ENCODE measurements at regions not wholly inside any gene's neighbourhood (a gene's known extent, or its start where the extent isn't known, plus 50 kb on each side); places are given as distances from the start of the nearest gene placed in this dataset.
A peak's percentile ranks its signal among the peaks of the same experiment; 100 is the strongest.

DNA sequence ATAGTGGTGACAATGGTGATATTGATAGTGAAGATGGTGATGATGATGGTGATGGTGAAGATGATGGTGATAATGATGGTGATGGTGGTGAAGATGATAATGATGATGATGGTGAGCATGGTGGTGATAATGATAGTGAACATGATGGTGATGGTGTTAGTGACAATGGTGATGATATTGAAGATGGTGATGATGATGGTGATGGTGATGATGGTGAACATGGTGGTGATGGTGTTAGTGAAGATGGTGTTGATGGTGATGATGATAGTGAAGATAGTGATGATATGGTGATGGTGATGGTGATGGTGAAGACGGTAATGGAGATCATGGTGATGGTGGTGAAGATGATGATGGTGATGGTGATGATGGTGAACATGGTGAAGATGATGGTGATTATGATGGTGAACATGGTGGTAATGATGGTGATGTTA lies 259.2 kb downstream of the MATN1 start:
- no peak overlapping the region for H3K27ac ChIP-seq (ENCODE audit: control insufficient read depth, insufficient read depth)
- POLR2A ChIA-PET = no interaction called here
- no peaks in the 10 kb centered on the region for H3K9me3 ChIP-seq (replicated peaks; ENCODE audit: control insufficient read depth, insufficient read depth, low read length)
- no peak overlapping the region for H2AFZ ChIP-seq (ENCODE audit: control insufficient read depth, low read depth, low read length)
- peak; percentile 27 for FAIRE-seq
- 90% methylated on average over 1 of the region's 1 CpG for WGBS (ENCODE audit: insufficient coverage, insufficient replicate concordance, low lambda C conversion rate, missing lambda C conversion rate)
- no peak overlapping the region for H3K9ac ChIP-seq (ENCODE audit: control insufficient read depth, insufficient read depth, low read length)
- no peaks in the 10 kb centered on the region; the same call in 1 of the 2 replicates for H4K20me1 ChIP-seq (ENCODE audit: control insufficient read depth, insufficient read depth)
- BruUV-seq (replicated peaks) = no TSS peak
- no peaks in the 10 kb centered on the region; a peak in 1 of 4 replicates for H3K27me3 ChIP-seq (replicated peaks in 1 of 2; ENCODE audit: control insufficient read depth in 2 of 2, insufficient read depth in 2 of 2, low read length in 1 of 2)
- H3K79me2 ChIP-seq (ENCODE audit: control insufficient read depth, insufficient read depth, low read length) = no peaks in the 10 kb centered on the region
- RAD21 ChIA-PET (ENCODE audit: unreplicated experiment) = no interaction called here
- H3K36me3 ChIP-seq (ENCODE audit: control insufficient read depth in 2 of 2, insufficient read depth in 2 of 2, low read length in 1 of 2) = no peaks in the 10 kb centered on the region
- in situ Hi-C loops (cut with MboI) = no loop called here
- no peak overlapping the region for H3K4me3 ChIP-seq
- CTCF ChIA-PET = no interaction called here
- SMC1A ChIA-PET (ENCODE audit: uncharacterized antibody, unreplicated experiment) = no interaction called here
- DNase-seq (ENCODE audit: low read depth, low spot score) = no peak
- TF ChIP-seq CREM (IDR thresholded peaks at IDR 0.05; ENCODE audit: low read depth) (no peak), MYB (IDR thresholded peaks at IDR 0.05; ENCODE audit: borderline replicate concordance, low read depth, low read length) (no peak), SIN3A (IDR thresholded peaks at IDR 0.05; ENCODE audit: low read depth, low read length) (no peak), MXI1 (IDR thresholded peaks at IDR 0.05; ENCODE audit: low read depth, low read length) (no peak)
- TF ChIP-seq, protein P1, sequence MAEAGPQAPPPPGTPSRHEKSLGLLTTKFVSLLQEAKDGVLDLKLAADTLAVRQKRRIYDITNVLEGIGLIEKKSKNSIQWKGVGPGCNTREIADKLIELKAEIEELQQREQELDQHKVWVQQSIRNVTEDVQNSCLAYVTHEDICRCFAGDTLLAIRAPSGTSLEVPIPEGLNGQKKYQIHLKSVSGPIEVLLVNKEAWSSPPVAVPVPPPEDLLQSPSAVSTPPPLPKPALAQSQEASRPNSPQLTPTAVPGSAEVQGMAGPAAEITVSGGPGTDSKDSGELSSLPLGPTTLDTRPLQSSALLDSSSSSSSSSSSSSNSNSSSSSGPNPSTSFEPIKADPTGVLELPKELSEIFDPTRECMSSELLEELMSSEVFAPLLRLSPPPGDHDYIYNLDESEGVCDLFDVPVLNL (IDR thresholded peaks at IDR 0.05; ENCODE audit: low read depth, low read length) = no peak
- H3K4me2 ChIP-seq (ENCODE audit: control insufficient read depth, insufficient read depth) = no peak overlapping the region
- no peak for ATAC-seq
- intact Hi-C loops (cut with micrococcal nuclease; ENCODE audit: unreplicated experiment) = no loop called here
- no peaks in the 10 kb centered on the region for H3K4me1 ChIP-seq (ENCODE audit: control insufficient read depth, insufficient read depth, low read length)

DNA sequence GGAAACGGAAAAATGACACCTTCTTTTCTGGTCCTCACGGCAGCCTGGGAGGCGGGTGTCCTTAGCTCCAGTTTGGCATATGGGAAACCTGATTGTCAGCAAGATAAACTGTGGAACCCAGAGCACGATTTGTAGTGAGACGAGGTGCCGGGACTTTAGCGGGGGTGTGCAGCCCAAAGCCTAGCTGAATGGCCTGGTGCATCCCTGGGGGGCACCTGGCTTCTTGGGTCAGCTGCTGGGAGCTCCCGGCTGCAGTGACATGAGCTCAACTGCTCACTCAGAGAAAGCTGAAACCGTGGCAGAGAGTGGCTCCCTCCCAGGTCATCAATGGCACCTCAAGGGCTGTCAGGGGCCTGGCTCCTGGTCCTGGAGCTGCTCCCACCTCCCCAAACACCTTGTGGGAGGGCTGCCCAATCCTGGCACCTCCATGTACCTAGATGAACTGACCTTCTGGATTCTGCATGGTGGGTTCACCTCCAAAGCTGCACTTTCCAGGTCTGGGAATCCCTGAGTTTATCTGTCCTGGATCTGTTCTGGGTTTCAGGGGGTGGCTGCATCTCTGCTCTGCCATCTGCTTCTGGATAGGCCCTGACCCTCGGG lies 260.5 kb downstream of the MATN1 start:
- FAIRE-seq (no peak), DNase-seq (ENCODE audit: low read depth, low spot score) (no peak), ATAC-seq (no peak)
- Histone ChIP-seq H3K79me2 (ENCODE audit: control insufficient read depth, insufficient read depth, low read length) (no peaks in the 10 kb centered on the region), H3K27ac (ENCODE audit: control insufficient read depth, insufficient read depth) (no peak overlapping the region), H2AFZ (ENCODE audit: control insufficient read depth, low read depth, low read length) (no peak overlapping the region), H3K4me1 (ENCODE audit: control insufficient read depth, insufficient read depth, low read length) (no peaks in the 10 kb centered on the region), H3K4me2 (ENCODE audit: control insufficient read depth, insufficient read depth) (no peak overlapping the region), H4K20me1 (ENCODE audit: control insufficient read depth, insufficient read depth) (no peaks in the 10 kb centered on the region), H3K9me3 (replicated peaks; ENCODE audit: control insufficient read depth, insufficient read depth, low read length) (no peaks in the 10 kb centered on the region), H3K4me3 (no peak overlapping the region), H3K27me3 (replicated peaks in 1 of 2; ENCODE audit: control insufficient read depth in 2 of 2, insufficient read depth in 2 of 2, low read length in 1 of 2) (no peaks in the 10 kb centered on the region; a peak in 1 of 4 replicates), H3K9ac (ENCODE audit: control insufficient read depth, insufficient read depth, low read length) (no peak overlapping the region), H3K36me3 (ENCODE audit: control insufficient read depth in 2 of 2, insufficient read depth in 2 of 2, low read length in 1 of 2) (no peaks in the 10 kb centered on the region)
- in situ Hi-C loops (cut with MboI) (no loop called here), intact Hi-C loops (cut with micrococcal nuclease; ENCODE audit: unreplicated experiment) (no loop called here)
- POLR2A ChIA-PET = no interaction called here
- RAD21 ChIA-PET (ENCODE audit: unreplicated experiment) = no interaction called here
- SMC1A ChIA-PET (ENCODE audit: uncharacterized antibody, unreplicated experiment) = interaction anchor here (0.6 kb wide), 1 partner anchor 553 kb away, joined by 3 read pairs; no protein-coding TSS in a partner anchor
- 11% methylated on average over 10 of the region's 10 CpGs for WGBS (ENCODE audit: insufficient coverage, insufficient replicate concordance, low lambda C conversion rate, missing lambda C conversion rate)
- CTCF ChIA-PET = no interaction called here
- no TSS peak for BruUV-seq (replicated peaks)
- TF ChIP-seq MYB (IDR thresholded peaks at IDR 0.05; ENCODE audit: borderline replicate concordance, low read depth, low read length) (no peak), LARP7 (IDR thresholded peaks at IDR 0.05) (no peak), JUNB (IDR thresholded peaks at IDR 0.05) (no peak), MEF2A (IDR thresholded peaks at IDR 0.05; ENCODE audit: insufficient read depth, low read depth, low read length) (no peak), YY1 (IDR thresholded peaks at IDR 0.05; ENCODE audit: low read depth, low read length) (no peak), CHD1 (IDR thresholded peaks at IDR 0.05; ENCODE audit: low read depth, low read length) (no peak)
- TF ChIP-seq, protein P2, sequence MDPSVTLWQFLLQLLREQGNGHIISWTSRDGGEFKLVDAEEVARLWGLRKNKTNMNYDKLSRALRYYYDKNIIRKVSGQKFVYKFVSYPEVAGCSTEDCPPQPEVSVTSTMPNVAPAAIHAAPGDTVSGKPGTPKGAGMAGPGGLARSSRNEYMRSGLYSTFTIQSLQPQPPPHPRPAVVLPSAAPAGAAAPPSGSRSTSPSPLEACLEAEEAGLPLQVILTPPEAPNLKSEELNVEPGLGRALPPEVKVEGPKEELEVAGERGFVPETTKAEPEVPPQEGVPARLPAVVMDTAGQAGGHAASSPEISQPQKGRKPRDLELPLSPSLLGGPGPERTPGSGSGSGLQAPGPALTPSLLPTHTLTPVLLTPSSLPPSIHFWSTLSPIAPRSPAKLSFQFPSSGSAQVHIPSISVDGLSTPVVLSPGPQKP (IDR thresholded peaks at IDR 0.05; ENCODE audit: low read depth, low read length) = no peak
- TF ChIP-seq, protein P3, sequence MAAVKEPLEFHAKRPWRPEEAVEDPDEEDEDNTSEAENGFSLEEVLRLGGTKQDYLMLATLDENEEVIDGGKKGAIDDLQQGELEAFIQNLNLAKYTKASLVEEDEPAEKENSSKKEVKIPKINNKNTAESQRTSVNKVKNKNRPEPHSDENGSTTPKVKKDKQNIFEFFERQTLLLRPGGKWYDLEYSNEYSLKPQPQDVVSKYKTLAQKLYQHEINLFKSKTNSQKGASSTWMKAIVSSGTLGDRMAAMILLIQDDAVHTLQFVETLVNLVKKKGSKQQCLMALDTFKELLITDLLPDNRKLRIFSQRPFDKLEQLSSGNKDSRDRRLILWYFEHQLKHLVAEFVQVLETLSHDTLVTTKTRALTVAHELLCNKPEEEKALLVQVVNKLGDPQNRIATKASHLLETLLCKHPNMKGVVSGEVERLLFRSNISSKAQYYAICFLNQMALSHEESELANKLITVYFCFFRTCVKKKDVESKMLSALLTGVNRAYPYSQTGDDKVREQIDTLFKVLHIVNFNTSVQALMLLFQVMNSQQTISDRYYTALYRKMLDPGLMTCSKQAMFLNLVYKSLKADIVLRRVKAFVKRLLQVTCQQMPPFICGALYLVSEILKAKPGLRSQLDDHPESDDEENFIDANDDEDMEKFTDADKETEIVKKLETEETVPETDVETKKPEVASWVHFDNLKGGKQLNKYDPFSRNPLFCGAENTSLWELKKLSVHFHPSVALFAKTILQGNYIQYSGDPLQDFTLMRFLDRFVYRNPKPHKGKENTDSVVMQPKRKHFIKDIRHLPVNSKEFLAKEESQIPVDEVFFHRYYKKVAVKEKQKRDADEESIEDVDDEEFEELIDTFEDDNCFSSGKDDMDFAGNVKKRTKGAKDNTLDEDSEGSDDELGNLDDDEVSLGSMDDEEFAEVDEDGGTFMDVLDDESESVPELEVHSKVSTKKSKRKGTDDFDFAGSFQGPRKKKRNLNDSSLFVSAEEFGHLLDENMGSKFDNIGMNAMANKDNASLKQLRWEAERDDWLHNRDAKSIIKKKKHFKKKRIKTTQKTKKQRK (IDR thresholded peaks at IDR 0.05; ENCODE audit: low read depth, low read length) = no peak
